ENCODE measurements at regions not wholly inside any gene's neighbourhood (a gene's known extent, or its start where the extent isn't known, plus 50 kb on each side); places are given as distances from the start of the nearest gene placed in this dataset.

- H3K36me3 ChIP-seq (ENCODE audit: control insufficient read depth, insufficient read depth, low read length), result no peaks in the 10 kb centered on the region
- ChIA-PET POLR2A (no interaction called here), CTCF (ENCODE audit: low intra/inter-chr PET ratio) (no interaction called here)
- 7% methylated on average over 4 of the region's 5 CpGs for WGBS (ENCODE audit: insufficient coverage, low coverage, missing lambda C conversion rate)
- peak; percentile 86 for FAIRE-seq
- H2AFZ ChIP-seq (ENCODE audit: low read depth, low read length), result no peak overlapping the region
- H4K20me1 ChIP-seq (replicated peaks; ENCODE audit: control insufficient read depth, insufficient read depth, low read length), result no peaks in the 10 kb centered on the region
- no peak overlapping the region for H3K4me2 ChIP-seq (ENCODE audit: insufficient read depth, low read length)
- no peak overlapping the region for H3K9ac ChIP-seq (ENCODE audit: insufficient read depth in 1 of 2, low read depth in 2 of 2, low read length in 2 of 2)
- peak; percentile 95 for ATAC-seq
- in situ Hi-C loops (cut with MboI) (no loop called here), intact Hi-C loops (cut with micrococcal nuclease) (loop anchor here (10.0 kb wide), 1 partner anchor 1538 kb away; the partner anchor contains the start of gene INPP4B)
- no peaks in the 10 kb centered on the region for H3K4me1 ChIP-seq (replicated peaks in 1 of 2; ENCODE audit: control insufficient read depth in 2 of 2, insufficient read depth in 2 of 2, low read length in 2 of 2)
- no peak overlapping the region for H3K4me3 ChIP-seq
- H3K9me3 ChIP-seq (replicated peaks; ENCODE audit: control insufficient read depth, insufficient read depth, low read depth, low read length), result no peaks in the 10 kb centered on the region
- BruUV-seq (replicated peaks), result no TSS peak
- peak; percentile 37 to 55 (median 48) for DNase-seq (ENCODE audit: extremely low read depth in 1 of 4, low spot score in 3 of 4)
- no peaks in the 10 kb centered on the region for H3K79me2 ChIP-seq (ENCODE audit: control insufficient read depth, insufficient read depth, low read length)
- H3K9me1 ChIP-seq (ENCODE audit: control insufficient read depth, insufficient read depth, low read length), result no peaks in the 10 kb centered on the region
- H3K27ac ChIP-seq (ENCODE audit: extremely low read depth, low read depth, low read length), result no peak overlapping the region
- H3K27me3 ChIP-seq (ENCODE audit: control insufficient read depth in 2 of 2, insufficient read depth in 2 of 2, low read length in 2 of 2), result no peaks in the 10 kb centered on the region
- TF ChIP-seq CBFB (CRISPR knock-in tag; IDR thresholded peaks at IDR 0.05), result no peak
- no peak for TF ChIP-seq ARID3B (CRISPR knock-in tag; IDR thresholded peaks at IDR 0.05; ENCODE audit: borderline replicate concordance)
- no peak for TF ChIP-seq ADNP (tag; IDR thresholded peaks at IDR 0.05)
- no peak for TF ChIP-seq PHF20 (IDR thresholded peaks at IDR 0.05; ENCODE audit: partially characterized antibody)
- TF ChIP-seq, protein P1, sequence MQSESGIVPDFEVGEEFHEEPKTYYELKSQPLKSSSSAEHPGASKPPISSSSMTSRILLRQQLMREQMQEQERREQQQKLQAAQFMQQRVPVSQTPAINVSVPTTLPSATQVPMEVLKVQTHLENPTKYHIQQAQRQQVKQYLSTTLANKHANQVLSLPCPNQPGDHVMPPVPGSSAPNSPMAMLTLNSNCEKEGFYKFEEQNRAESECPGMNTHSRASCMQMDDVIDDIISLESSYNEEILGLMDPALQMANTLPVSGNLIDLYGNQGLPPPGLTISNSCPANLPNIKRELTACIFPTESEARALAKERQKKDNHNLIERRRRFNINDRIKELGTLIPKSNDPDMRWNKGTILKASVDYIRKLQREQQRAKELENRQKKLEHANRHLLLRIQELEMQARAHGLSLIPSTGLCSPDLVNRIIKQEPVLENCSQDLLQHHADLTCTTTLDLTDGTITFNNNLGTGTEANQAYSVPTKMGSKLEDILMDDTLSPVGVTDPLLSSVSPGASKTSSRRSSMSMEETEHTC (IDR thresholded peaks at IDR 0.05), result 0 out of 2 replicates have a peak, but pooled peaks have one; percentile 30
- no peak for TF ChIP-seq SMARCA4 (IDR thresholded peaks at IDR 0.05)
- TF ChIP-seq LCOR (CRISPR knock-in tag; IDR thresholded peaks at IDR 0.05), result 0 out of 2 replicates have a peak, but pooled peaks have one; percentile 30
- peak; percentile 88 for TF ChIP-seq PKNOX1 (IDR thresholded peaks at IDR 0.05)
- no peak for TF ChIP-seq HCFC1 (IDR thresholded peaks at IDR 0.05; ENCODE audit: low read depth, low read length)
- TF ChIP-seq SMC3 (conservative IDR thresholded peaks at IDR 0.05; ENCODE audit: insufficient read depth, low read depth, low read length), result peak; percentile 56
- no peak for TF ChIP-seq NFE2 (IDR thresholded peaks at IDR 0.05; ENCODE audit: low read depth)
- TF ChIP-seq, protein P2, sequence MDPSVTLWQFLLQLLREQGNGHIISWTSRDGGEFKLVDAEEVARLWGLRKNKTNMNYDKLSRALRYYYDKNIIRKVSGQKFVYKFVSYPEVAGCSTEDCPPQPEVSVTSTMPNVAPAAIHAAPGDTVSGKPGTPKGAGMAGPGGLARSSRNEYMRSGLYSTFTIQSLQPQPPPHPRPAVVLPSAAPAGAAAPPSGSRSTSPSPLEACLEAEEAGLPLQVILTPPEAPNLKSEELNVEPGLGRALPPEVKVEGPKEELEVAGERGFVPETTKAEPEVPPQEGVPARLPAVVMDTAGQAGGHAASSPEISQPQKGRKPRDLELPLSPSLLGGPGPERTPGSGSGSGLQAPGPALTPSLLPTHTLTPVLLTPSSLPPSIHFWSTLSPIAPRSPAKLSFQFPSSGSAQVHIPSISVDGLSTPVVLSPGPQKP (CRISPR knock-in tag; IDR thresholded peaks at IDR 0.05), result no peak
- peak; percentile 80 for TF ChIP-seq MEIS2 (IDR thresholded peaks at IDR 0.05; ENCODE audit: partially characterized antibody)
Observed at GRCh38 chr4:141307241-141307689, 86.6 kb downstream of the ZNF330 start.
